Large intestine (tissue), 3 donors: ENCODE measurements at regions not wholly inside any gene's neighbourhood (a gene's known extent, or its start where the extent isn't known, plus 50 kb on each side); places are given as distances from the start of the nearest gene placed in this dataset.

Source experiments
- DNase-seq, 2 donors: peaks; one replicate each; pipeline versions ENCODE4 v3.0.0 to v3.0.0-alpha.2; 2013
- H3K27ac ChIP-seq: one replicate; pipeline ENCODE4 v1.5.1; 2013; ENCODE audit warnings: low read length
- H3K27me3 ChIP-seq: 2 replicates; pipeline ENCODE4 v1.6.1; 2013; ENCODE audit warnings: low read length; ENCODE audit not compliant: control insufficient read depth, insufficient read depth
- H3K36me3 ChIP-seq: 2 replicates; pipeline ENCODE4 v1.6.1; 2013; ENCODE audit warnings: low read length; ENCODE audit not compliant: control insufficient read depth, insufficient read depth
- H3K4me1 ChIP-seq: one replicate; pipeline ENCODE4 v1.6.1; 2013; ENCODE audit warnings: low read length; ENCODE audit not compliant: control insufficient read depth, insufficient read depth
- H3K4me3 ChIP-seq: one replicate; pipeline ENCODE4 v1.5.1; 2013; ENCODE audit warnings: low read length
- H3K9me3 ChIP-seq: one replicate; pipeline ENCODE4 v1.6.1; 2013; ENCODE audit warnings: mild to moderate bottlenecking, low read depth, low read length, moderate library complexity; ENCODE audit not compliant: control insufficient read depth
- WGBS: methylation state at CpG from one replicate; pipeline ENCODE4 v1.1.5; 2013; ENCODE audit warnings: low lambda C conversion rate; ENCODE audit not compliant: insufficient coverage; 5-methylcytosine and 5-hydroxymethylcytosine counted together

DNA sequence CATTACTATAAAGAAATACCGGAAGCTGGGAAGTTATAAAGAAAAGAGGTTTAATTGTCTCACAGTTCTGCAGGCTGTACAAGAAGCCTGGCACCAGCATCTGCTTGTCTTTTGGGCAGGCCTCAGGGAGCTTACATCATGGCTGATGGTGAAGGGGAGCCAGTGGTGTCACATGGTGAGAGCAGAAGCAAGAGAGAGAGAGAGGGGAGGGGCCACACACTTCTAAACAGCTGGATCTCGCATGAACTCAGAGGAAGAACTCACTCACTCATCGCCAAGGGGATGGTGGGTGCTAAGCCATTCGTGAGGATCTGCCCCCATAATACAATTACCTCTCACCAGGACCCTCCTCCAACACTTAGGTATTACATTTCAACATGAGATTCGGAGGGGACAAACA lies 51.8 kb upstream of the ANKRD34C start:
- Histone ChIP-seq H3K27ac (no peak overlapping the region), H3K9me3 (no peaks in the 10 kb centered on the region), H3K27me3 (no peaks in the 10 kb centered on the region), H3K4me1 (no peaks in the 10 kb centered on the region), H3K36me3 (no peaks in the 10 kb centered on the region), H3K4me3 (no peak overlapping the region)
- DNase-seq: no peak
- WGBS: no CpG with 5 or more reads among the region's 5 CpGs

DNA sequence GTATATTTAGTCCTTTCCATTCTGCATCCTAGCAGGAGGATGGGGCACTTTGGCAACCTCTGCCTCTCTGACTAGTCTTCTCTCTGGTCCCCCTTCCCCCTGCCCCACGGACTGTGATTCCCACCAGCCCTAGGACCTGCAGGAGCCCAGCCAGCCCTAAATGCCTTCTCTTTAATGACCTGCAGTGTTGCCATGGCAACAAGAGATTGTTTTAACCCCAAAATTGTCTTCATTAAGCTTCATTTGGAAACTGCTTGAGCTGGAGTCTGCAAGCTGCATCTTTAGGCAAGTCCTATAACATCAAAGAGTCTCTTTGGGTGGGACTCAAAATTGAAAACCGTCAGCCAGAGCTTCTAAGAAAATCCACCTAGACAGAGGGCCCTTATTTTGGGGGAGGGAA lies 59.7 kb upstream of the ANKRD34C start:
- no peaks in the 10 kb centered on the region for H3K4me1 ChIP-seq
- H3K27ac ChIP-seq: no peak overlapping the region
- peaks cover 7% of the 10 kb centered on the region for H3K27me3 ChIP-seq
- H3K9me3 ChIP-seq: no peaks in the 10 kb centered on the region
- no peaks in the 10 kb centered on the region for H3K36me3 ChIP-seq
- DNase-seq: no peak
- WGBS: no CpG with 5 or more reads among the region's 2 CpGs
- H3K4me3 ChIP-seq: no peak overlapping the region

DNA sequence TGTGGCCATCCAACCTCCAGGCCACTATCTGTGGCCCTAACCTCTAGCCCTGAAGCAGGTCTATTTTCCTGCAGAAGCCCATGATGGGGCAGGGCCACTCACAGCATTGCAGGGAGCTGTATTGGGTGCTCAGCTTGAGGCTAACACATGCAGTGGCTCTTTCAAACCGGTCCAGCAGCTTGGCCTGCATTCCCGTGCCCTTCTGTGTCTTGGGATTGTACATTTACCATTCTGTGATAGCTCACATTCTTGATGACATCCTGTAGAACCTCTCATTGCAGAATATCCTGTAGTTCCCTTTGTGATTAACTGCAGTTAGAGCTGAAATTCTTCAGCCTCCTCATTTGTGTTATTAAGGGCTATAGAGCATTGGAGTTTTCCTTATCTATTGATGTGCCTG lies 60.8 kb upstream of the ANKRD34C start:
- DNase-seq: no peak
- H3K36me3 ChIP-seq: no peaks in the 10 kb centered on the region
- WGBS: no CpG with 5 or more reads among the region's 2 CpGs

DNA sequence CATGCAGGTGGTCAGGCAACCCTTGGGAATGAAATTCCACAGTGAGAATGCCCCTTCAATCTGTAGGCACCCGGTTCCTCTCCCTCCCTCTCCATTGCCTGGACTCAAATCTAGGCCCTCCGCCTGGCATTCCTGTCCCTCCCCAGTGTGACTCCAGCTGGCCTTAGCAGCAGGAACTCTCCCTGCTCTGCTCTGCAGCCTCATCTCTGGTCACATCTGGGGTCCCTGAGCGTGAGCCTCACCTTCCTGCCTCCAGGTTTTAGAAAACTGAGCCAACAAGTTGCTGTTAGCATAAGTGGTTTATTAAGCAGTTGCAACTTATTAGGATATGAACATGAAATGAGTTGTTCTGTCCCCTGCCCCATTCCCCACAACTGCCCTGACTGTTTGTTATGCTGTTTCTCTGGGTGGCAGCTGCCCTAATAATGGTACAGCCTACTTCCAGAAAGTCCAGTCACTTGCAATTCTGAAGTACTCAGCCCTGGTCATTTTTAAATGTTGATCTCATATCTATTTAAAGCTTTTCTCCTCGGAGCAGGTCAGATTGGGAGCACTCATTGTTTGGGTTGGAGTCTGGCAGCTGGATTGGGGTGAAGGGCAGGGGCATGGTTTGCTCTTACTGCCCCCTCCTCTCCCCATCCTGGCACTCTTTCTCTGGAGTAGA lies 63.0 kb upstream of the ANKRD34C start:
- WGBS: no CpG with 5 or more reads among the region's 4 CpGs
- no peak for DNase-seq
- Histone ChIP-seq H3K36me3 (no peaks in the 10 kb centered on the region), H3K27ac (no peak overlapping the region), H3K4me3 (no peak overlapping the region), H3K4me1 (no peaks in the 10 kb centered on the region), H3K27me3 (peaks cover 7% of the 10 kb centered on the region), H3K9me3 (no peaks in the 10 kb centered on the region)

More for the DNA sequence above, 60.8 kb upstream of the ANKRD34C start:
- Histone ChIP-seq H3K4me3 (no peak overlapping the region), H3K4me1 (no peaks in the 10 kb centered on the region), H3K9me3 (no peaks in the 10 kb centered on the region), H3K27ac (no peak overlapping the region), H3K27me3 (peaks cover 7% of the 10 kb centered on the region)

DNA sequence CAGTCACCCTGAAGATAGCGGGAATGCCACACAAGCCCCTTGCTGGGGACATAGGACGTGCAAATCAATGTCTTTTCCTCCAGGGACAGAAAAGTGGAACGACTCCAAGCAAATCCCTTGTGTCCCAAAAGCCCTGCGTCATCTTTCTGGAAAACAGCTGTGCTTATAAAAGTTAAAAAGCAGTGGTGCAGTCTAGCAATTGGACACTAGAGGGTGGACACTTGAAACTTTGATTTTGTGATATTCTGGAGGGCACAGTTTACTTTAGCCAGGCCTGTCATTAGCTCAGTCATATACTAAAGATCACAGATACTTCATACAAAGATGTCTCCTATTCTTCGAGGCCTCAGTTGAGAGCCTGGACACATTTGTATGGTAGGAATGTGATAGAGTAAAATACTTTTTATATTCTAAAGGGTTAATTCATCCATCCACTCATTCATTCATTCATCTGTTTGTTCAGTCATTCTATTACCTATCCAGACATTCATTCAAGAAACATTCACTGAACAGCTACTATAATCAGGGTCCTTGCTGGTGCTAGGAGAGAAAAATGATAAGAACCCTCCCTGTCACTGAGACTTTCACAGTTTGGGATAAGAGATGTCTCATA lies 63.8 kb upstream of the ANKRD34C start:
- no peaks in the 10 kb centered on the region for H3K9me3 ChIP-seq
- H3K36me3 ChIP-seq: no peaks in the 10 kb centered on the region
- no peaks in the 10 kb centered on the region for H3K4me1 ChIP-seq
- H3K4me3 ChIP-seq: no peak overlapping the region
- H3K27me3 ChIP-seq: peaks cover 7% of the 10 kb centered on the region
- H3K27ac ChIP-seq: no peak overlapping the region
- no peak for DNase-seq
- WGBS: no CpG with 5 or more reads among the region's 5 CpGs

DNA sequence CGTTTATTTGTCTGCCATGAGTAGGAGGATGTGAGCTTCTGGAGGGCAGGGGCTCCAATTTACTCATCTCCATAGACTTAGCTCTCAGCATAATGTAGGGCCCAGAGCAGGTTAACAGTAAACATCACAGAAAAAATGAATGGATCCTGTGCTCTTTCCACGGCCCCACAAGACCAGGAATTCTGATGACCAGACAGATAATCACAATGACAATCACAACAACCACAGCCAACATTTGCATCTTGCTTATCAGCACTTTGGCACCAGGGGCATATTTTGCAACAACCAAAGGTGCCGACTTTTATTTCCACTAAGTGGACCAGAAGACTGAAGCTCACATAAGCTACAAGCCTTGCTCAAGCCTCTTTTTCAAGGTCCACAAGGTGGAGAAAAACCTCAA lies 68.9 kb upstream of the ANKRD34C start:
- no CpG with 5 or more reads among the region's 3 CpGs for WGBS
- peaks cover 32% of the 10 kb centered on the region for H3K27me3 ChIP-seq
- H3K27ac ChIP-seq: no peak overlapping the region
- H3K9me3 ChIP-seq: no peaks in the 10 kb centered on the region
- H3K36me3 ChIP-seq: no peaks in the 10 kb centered on the region
- H3K4me3 ChIP-seq: no peak overlapping the region
- H3K4me1 ChIP-seq: no peaks in the 10 kb centered on the region
- DNase-seq: no peak

DNA sequence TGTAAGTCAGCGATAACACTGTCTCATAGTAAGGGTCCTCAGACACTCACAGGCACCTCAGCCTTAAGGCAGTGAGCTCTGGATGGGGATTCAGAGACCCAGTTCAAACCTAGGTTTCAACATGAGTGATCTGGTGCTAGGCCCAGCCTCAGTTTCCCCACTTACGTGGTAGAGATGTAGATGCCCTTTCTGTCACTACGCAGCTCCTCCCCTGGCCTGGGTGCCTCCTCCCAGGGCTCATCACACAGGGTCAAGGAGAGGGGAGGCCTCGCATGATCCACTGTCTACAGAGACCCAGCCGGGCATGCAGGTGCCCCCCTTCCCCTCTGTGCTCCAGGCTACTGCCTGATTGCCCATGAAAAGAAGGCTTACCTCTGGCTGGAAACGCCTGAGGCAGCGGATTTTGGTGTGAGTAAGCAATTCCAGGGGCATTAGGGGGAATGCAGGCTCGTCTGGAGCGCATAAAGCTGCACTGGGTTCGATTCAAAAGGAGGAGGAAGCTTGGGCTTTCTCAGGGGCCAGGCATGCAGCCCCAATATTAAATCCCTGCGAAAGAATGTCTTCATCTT lies 69.8 kb upstream of the ANKRD34C start:
- Histone ChIP-seq H3K36me3 (no peaks in the 10 kb centered on the region), H3K27ac (no peak overlapping the region), H3K27me3 (peaks cover 41% of the 10 kb centered on the region), H3K4me1 (no peaks in the 10 kb centered on the region), H3K4me3 (no peak overlapping the region), H3K9me3 (no peaks in the 10 kb centered on the region)
- 20% methylated on average over 2 of the region's 11 CpGs for WGBS
- no peak for DNase-seq

DNA sequence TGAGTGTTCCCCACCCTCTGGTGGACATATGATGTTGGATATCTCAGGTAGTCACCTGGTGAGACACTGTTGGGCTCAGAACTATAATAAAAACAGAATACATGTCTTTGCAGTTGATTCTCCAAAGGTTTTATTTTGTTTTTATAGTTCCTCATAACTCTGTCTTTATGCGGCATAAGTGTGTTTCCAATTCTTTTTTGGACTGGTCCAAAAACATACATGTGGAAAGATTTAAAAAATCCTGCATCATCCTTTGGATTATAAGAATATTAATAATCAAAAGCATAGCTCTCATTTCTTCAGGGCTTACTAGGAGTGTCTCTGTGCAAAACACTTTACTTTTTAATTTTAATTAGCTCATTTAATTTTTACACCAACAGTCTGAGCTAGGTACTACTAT lies 71.0 kb upstream of the ANKRD34C start:
- Histone ChIP-seq H3K9me3 (no peaks in the 10 kb centered on the region), H3K27ac (no peak overlapping the region), H3K27me3 (peaks cover 49% of the 10 kb centered on the region), H3K4me3 (no peak overlapping the region), H3K4me1 (no peaks in the 10 kb centered on the region), H3K36me3 (no peaks in the 10 kb centered on the region)
- 100% methylated on average over 1 of the region's 1 CpG for WGBS
- DNase-seq: no peak

DNA sequence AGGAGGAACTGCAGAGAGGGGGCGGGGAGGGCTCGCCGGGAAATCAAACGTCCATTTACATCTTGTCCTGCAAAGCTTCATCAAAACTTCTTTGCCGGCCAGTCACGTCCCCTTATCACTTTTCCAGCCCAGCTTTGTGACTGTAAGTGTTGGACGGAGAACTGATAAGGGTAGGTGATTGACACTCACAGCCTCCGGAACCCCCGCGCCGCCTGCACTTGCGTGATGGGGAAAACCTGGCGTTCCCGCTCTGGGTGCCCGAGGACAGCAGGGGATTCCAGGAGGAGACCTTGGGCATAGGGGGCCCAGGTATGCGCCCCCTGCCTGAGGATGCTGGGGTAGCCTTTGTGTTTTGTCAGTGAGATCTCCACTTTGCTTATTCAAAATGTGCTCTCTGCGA lies 72.8 kb upstream of the ANKRD34C start:
- Histone ChIP-seq H3K27me3 (peaks cover 56% of the 10 kb centered on the region), H3K27ac (no peak overlapping the region), H3K4me3 (no peak overlapping the region), H3K9me3 (no peaks in the 10 kb centered on the region), H3K4me1 (no peaks in the 10 kb centered on the region), H3K36me3 (no peaks in the 10 kb centered on the region)
- no CpG with 5 or more reads among the region's 17 CpGs for WGBS
- no peak for DNase-seq

DNA sequence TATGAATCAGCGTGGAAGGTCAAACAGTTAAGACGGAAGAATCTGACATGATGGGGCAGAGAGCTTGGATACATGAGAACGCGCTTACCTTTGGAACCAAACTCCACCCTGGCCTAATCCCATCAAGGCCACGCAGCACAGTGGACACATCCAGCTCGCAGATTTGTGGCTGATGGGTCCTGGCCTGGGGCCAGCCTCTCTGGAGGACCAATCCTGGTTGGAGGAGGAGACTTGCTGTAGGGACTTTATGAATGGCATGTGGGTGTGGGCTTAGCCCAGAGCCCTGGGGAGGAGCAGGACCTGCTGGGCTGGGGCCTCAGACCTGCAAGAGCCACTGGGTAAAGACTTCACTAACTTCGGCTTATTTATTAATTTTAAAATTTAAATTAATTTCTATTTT lies 73.4 kb upstream of the ANKRD34C start:
- peaks cover 60% of the 10 kb centered on the region for H3K27me3 ChIP-seq
- 80% methylated on average over 2 of the region's 7 CpGs for WGBS

DNA sequence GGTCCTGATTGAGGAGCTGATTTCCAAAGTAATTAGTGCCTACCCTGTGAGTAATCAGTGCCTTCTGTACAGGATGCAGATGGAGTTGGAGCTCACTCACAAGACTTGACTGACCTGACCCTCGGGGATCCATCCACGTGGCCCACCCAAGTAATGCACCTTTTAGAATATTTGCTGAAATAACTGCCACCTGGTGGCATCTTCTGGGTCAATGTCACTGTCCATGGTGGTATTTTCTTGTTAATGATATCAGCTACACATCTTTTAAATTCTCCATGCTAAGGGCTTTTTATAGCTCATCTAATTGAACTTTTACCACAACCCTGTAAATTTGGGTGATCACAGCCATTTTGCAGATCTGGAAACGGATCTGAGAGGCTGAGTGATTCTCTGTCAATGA lies 74.3 kb upstream of the ANKRD34C start:
- no peak for DNase-seq
- Histone ChIP-seq H3K4me1 (no peaks in the 10 kb centered on the region), H3K36me3 (no peaks in the 10 kb centered on the region), H3K27ac (no peak overlapping the region), H3K9me3 (no peaks in the 10 kb centered on the region), H3K4me3 (no peak overlapping the region), H3K27me3 (peaks cover 60% of the 10 kb centered on the region)
- WGBS: no CpG with 5 or more reads among the region's 3 CpGs

More for the DNA sequence above, 73.4 kb upstream of the ANKRD34C start:
- Histone ChIP-seq H3K36me3 (no peaks in the 10 kb centered on the region), H3K4me1 (no peaks in the 10 kb centered on the region), H3K9me3 (no peaks in the 10 kb centered on the region), H3K4me3 (no peak overlapping the region), H3K27ac (no peak overlapping the region)
- DNase-seq: no peak
